IMR-90 (cell line): ENCODE measurements at regions not wholly inside any gene's neighbourhood (a gene's known extent, or its start where the extent isn't known, plus 50 kb on each side); places are given as distances from the start of the nearest gene placed in this dataset.

Experiments
- ATAC-seq: fragments of 200-7000 bp; cut with Tn5 transposase; 2 replicates; pipeline ENCODE4 v1.9.1; 2020; ENCODE audit warnings: low read depth, mild to moderate bottlenecking, moderate library complexity
- BruUV-seq: library from RNA; stranded (reverse); fragments of 400-500 nt; replicated peaks from 2 replicates; lab custom pipeline; 2021; lab: Mats Ljungman, UMichigan
- CTCF ChIA-PET: fragments of 300-600 bp; formaldehyde crosslinking; extraction: SDS; loops from one replicate; lab custom pipeline; 2021; ENCODE audit warnings: antibody characterized with exemption; lab: Yijun Ruan, JAX
- POLR2A ChIA-PET: fragments of 300-600 bp; sonication (Branson Sonifier 250); formaldehyde crosslinking; loops from one replicate; lab custom pipeline; 2022; ENCODE audit warnings: antibody characterized with exemption; ENCODE audit not compliant: unreplicated experiment; lab: Charles Lee
- DNase-seq: peaks from one replicate; pipeline ENCODE4 v3.0.0; 2013
- H2AFZ ChIP-seq: replicated peaks from 2 replicates; pipeline ENCODE3; 2013; ENCODE audit warnings: low read length, mild to moderate bottlenecking; ENCODE audit not compliant: poor library complexity
- H2AK5ac ChIP-seq: 2 replicates; pipeline ENCODE4 v1.6.1; 2013; ENCODE audit warnings: low read depth, low read length, inconsistent platforms
- H2AK9ac ChIP-seq: replicated peaks from 2 replicates; pipeline ENCODE3; 2013; ENCODE audit warnings: mild to moderate bottlenecking, low read depth, low read length, moderate library complexity; ENCODE audit not compliant: poor library complexity
- H2BK120ac ChIP-seq: 2 replicates; pipeline ENCODE4 v1.6.1; 2013; ENCODE audit warnings: low read depth, low read length, inconsistent platforms
- H2BK15ac ChIP-seq: 3 replicates; pipeline ENCODE4 v1.6.1; 2013; ENCODE audit warnings: low read depth, low read length, inconsistent platforms
- H2BK20ac ChIP-seq: 2 replicates; pipeline ENCODE4 v1.6.1; 2013; ENCODE audit warnings: low read depth, mild to moderate bottlenecking, inconsistent platforms, low read length, moderate library complexity
- H2BK5ac ChIP-seq: 2 replicates; pipeline ENCODE4 v1.6.1; 2013; ENCODE audit warnings: mild to moderate bottlenecking, low read depth, low read length, inconsistent platforms; ENCODE audit not compliant: poor library complexity, severe bottlenecking
- H3K14ac ChIP-seq: replicated peaks from 2 replicates; pipeline ENCODE4 v1.6.1; 2013; ENCODE audit warnings: low read depth, low read length, inconsistent platforms
- H3K18ac ChIP-seq: 2 replicates; pipeline ENCODE4 v1.6.1; 2013; ENCODE audit warnings: low read depth, low read length, control low read depth
- H3K23ac ChIP-seq: 2 replicates; pipeline ENCODE4 v1.6.1; 2013; ENCODE audit warnings: low read depth, low read length, inconsistent platforms
- H3K27ac ChIP-seq: 2 replicates; pipeline ENCODE4 v1.5.1; 2013; ENCODE audit warnings: mild to moderate bottlenecking, control low read depth, low read length; ENCODE audit not compliant: insufficient read depth
- H3K27me3 ChIP-seq: 2 replicates; pipeline ENCODE4 v1.6.1; 2013; ENCODE audit warnings: low read length; ENCODE audit not compliant: control insufficient read depth, insufficient read depth
- H3K36me3 ChIP-seq: 2 replicates; pipeline ENCODE4 v1.6.1; 2013; ENCODE audit warnings: low read length, mixed read lengths; ENCODE audit not compliant: control insufficient read depth, insufficient read depth
- H3K4ac ChIP-seq: 2 replicates; pipeline ENCODE4 v1.6.1; 2013; ENCODE audit warnings: low read depth, low read length, inconsistent platforms
- H3K4me1 ChIP-seq: 2 replicates; pipeline ENCODE4 v1.6.1; 2013; ENCODE audit warnings: low read length, mixed read lengths; ENCODE audit not compliant: control insufficient read depth, insufficient read depth
- H3K4me2 ChIP-seq: 2 replicates; pipeline ENCODE4 v1.6.1; 2013; ENCODE audit warnings: low read depth, mild to moderate bottlenecking, control low read depth, low read length, moderate library complexity
- H3K4me3 ChIP-seq: 2 replicates; pipeline ENCODE4 v1.5.1; 2013; ENCODE audit warnings: low read depth, mild to moderate bottlenecking, control low read depth, low read length, moderate library complexity; ENCODE audit not compliant: insufficient read depth
- H3K56ac ChIP-seq: 2 replicates; pipeline ENCODE4 v1.6.1; 2013; ENCODE audit warnings: low read length, inconsistent platforms; ENCODE audit not compliant: insufficient read depth; ENCODE audit errors: extremely low read depth
- H3K79me1 ChIP-seq, 2 experiments: 2 replicates each; pipeline ENCODE4 v1.6.1; 2013; ENCODE audit warnings: low read length in 2 of 2, inconsistent platforms in 1 of 2, low read depth in 1 of 2
- H3K9ac ChIP-seq: 2 replicates; pipeline ENCODE4 v1.6.1; 2013; ENCODE audit warnings: low read depth, low read length, control low read depth
- H3K9me1 ChIP-seq: 2 replicates; pipeline ENCODE4 v1.6.1; 2013; ENCODE audit warnings: low read length, inconsistent platforms; ENCODE audit not compliant: insufficient read depth
- H3K9me3 ChIP-seq: 2 replicates; pipeline ENCODE4 v1.6.1; 2013; ENCODE audit warnings: low read length; ENCODE audit not compliant: control insufficient read depth, insufficient read depth
- H4K20me1 ChIP-seq: 2 replicates; pipeline ENCODE4 v1.6.1; 2013; ENCODE audit warnings: low read length, inconsistent platforms; ENCODE audit not compliant: insufficient read depth
- H4K5ac ChIP-seq: 2 replicates; pipeline ENCODE4 v1.6.1; 2013; ENCODE audit warnings: mild to moderate bottlenecking, low read depth, low read length, control low read depth
- H4K8ac ChIP-seq, 2 experiments: 2 replicates each; pipeline ENCODE4 v1.6.1; 2013; ENCODE audit warnings: low read depth in 2 of 2, low read length in 2 of 2, control low read depth in 1 of 2, inconsistent platforms in 1 of 2
- H4K91ac ChIP-seq: 2 replicates; pipeline ENCODE4 v1.6.1; 2013; ENCODE audit warnings: low read depth, low read length, inconsistent platforms; ENCODE audit not compliant: insufficient read depth
- BHLHE40 ChIP-seq: fragments of 150-350 bp; IDR thresholded peaks from 2 replicates; pipeline ENCODE4 v1.6.1; 2016; ENCODE audit warnings: mild to moderate bottlenecking, low read depth, low read length
- CEBPB ChIP-seq: IDR thresholded peaks from 2 replicates; pipeline ENCODE4 v1.6.1; 2012; ENCODE audit warnings: low read depth, low read length, improper control_type of control experiment
- CHD1 ChIP-seq: IDR thresholded peaks from 2 replicates; pipeline ENCODE4 v1.6.1; 2012; ENCODE audit warnings: low read depth, low read length, improper control_type of control experiment
- MAFK ChIP-seq: IDR thresholded peaks from 2 replicates; pipeline ENCODE4 v1.6.1; 2012; ENCODE audit warnings: low read depth, low read length, improper control_type of control experiment
- MAZ ChIP-seq: IDR thresholded peaks from 2 replicates; pipeline ENCODE4 v1.6.1; 2012; ENCODE audit warnings: low read depth, mild to moderate bottlenecking, low read length, improper control_type of control experiment, moderate library complexity, borderline replicate concordance
- MXI1 ChIP-seq: IDR thresholded peaks from 2 replicates; pipeline ENCODE4 v1.6.1; 2012; ENCODE audit warnings: low read depth, mild to moderate bottlenecking, low read length, moderate library complexity, borderline replicate concordance
- POLR2A ChIP-seq: IDR thresholded peaks from 2 replicates; pipeline ENCODE4 v1.6.1; 2012; ENCODE audit warnings: mild to moderate bottlenecking, low read depth, low read length
- RAD21 ChIP-seq: IDR thresholded peaks from 2 replicates; pipeline ENCODE4 v1.6.1; 2012; ENCODE audit warnings: low read length, improper control_type of control experiment
- RCOR1 ChIP-seq: IDR thresholded peaks from 2 replicates; pipeline ENCODE4 v1.6.1; 2012; ENCODE audit warnings: mild to moderate bottlenecking, low read length, improper control_type of control experiment; ENCODE audit not compliant: insufficient replicate concordance
- RFX5 ChIP-seq: IDR thresholded peaks from 2 replicates; pipeline ENCODE4 v1.8.0; 2012; ENCODE audit warnings: low read depth, mild to moderate bottlenecking, low read length, moderate library complexity
- SMC3 ChIP-seq: fragments of 150-350 bp; IDR thresholded peaks from 2 replicates; pipeline ENCODE4 v1.6.1; 2016; ENCODE audit warnings: low read depth, mild to moderate bottlenecking, antibody characterized with exemption, low read length, moderate library complexity
- USF2 ChIP-seq: fragments of 150-350 bp; IDR thresholded peaks from 2 replicates; pipeline ENCODE4 v1.6.1; 2017; ENCODE audit warnings: mild to moderate bottlenecking, antibody characterized with exemption, low read length, low read depth
- WGBS, 2 experiments: methylation state at CpG; one replicate each; pipeline versions ENCODE4 v1.1.5 to v1.1.7; 2013; ENCODE audit warnings: missing lambda C conversion rate in 2 of 2; ENCODE audit not compliant: insufficient read length in 1 of 2; ENCODE audit errors: extremely low coverage in 2 of 2; 5-methylcytosine and 5-hydroxymethylcytosine counted together
- dilution Hi-C: fragments of 300-500 bp; cut with HindIII; formaldehyde crosslinking; loops from one replicate; pipeline ENCODE4 v1.14.3; 2018; ENCODE audit warnings: low sequenced_read_pairs; ENCODE audit not compliant: unreplicated experiment
- in situ Hi-C: fragments of 300-500 bp; cut with MboI; formaldehyde crosslinking; loops from 3 replicates; pipeline ENCODE4 v1.14.3; 2019; ENCODE audit warnings: low sequenced_read_pairs, inconsistent platforms, mixed read lengths
- intact Hi-C: fragments of 100-400 bp; cut with micrococcal nuclease; formaldehyde crosslinking; loops from 2 replicates; pipeline ENCODE4 v1.10.0; 2022
- TF ChIP-seq, protein P1 (sequence below): conservative IDR thresholded peaks from 2 replicates; pipeline ENCODE4 v1.5.1; 2012; ENCODE audit warnings: mild to moderate bottlenecking, low read depth, low read length, improper control_type of control experiment
- TF ChIP-seq, protein P2 (sequence below): fragments of 150-350 bp; IDR thresholded peaks from 2 replicates; pipeline ENCODE4 v1.6.1; 2016; ENCODE audit warnings: low read depth, mild to moderate bottlenecking, low read length, moderate library complexity, borderline replicate concordance

DNA sequence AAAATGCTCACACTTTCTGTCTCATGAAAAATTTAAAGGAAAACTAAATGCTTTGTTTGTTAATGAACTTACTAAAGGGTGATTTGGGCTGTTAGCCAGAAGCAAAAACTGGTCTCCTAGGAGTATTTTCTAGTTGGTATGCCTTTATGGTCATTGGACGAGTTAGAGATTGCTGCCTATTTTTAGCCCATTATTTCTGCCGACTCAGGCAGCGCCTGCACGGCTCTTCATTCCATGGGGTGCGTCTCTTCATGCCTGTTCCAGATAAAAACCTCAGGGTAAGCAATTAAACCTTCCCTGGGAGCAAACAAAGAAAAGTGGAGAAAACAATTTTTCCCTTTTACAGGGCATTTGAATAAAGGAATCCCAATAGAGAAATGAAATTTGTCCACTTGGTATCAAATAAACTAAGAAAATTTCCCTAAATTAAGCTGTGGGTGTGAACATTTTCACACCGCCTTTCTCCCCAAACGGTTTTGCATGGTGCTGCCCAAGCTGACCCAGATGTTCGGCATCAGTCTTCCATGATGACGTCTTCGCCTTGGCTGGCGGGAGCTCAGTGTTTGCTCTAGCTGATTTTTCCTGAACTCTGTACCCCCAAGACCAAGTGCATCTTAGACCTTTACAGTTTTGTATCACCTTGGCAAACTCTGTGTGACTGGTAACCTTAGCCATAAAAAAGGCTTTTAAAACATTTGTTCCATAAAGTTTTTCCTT lies 61.7 kb upstream of the ADGRG2 start:
- H3K9me3 ChIP-seq, result no peaks in the 10 kb centered on the region
- intact Hi-C loops, result no loop called here
- no peaks in the 10 kb centered on the region for H4K20me1 ChIP-seq
- H2AK5ac ChIP-seq, result no peak overlapping the region
- H2BK5ac ChIP-seq, result no peak overlapping the region
- H2AFZ ChIP-seq, result no peak overlapping the region
- BruUV-seq, result no TSS peak
- DNase-seq, result no peak
- no peak overlapping the region for H3K9ac ChIP-seq
- no peak overlapping the region for H3K4me2 ChIP-seq
- no peak overlapping the region for H3K14ac ChIP-seq
- H3K27ac ChIP-seq, result no peak overlapping the region
- 69% methylated on average over 5 of the region's 11 CpGs; no CpG with 5 or more reads in 1 of the 2 experiments for WGBS, 2 experiments
- no peak overlapping the region for H2BK15ac ChIP-seq
- no peak overlapping the region for H4K91ac ChIP-seq
- dilution Hi-C loops, result no loop called here
- no peak overlapping the region for H3K56ac ChIP-seq
- no peaks in the 10 kb centered on the region for H3K36me3 ChIP-seq
- no peaks in the 10 kb centered on the region for H3K27me3 ChIP-seq
- in situ Hi-C loops, result no loop called here
- no peak overlapping the region for H4K8ac ChIP-seq
- no peak overlapping the region for H2AK9ac ChIP-seq
- ChIA-PET CTCF (no interaction called here), POLR2A (no interaction called here)
- no peaks in the 10 kb centered on the region for H3K4me1 ChIP-seq
- no peak overlapping the region for H3K23ac ChIP-seq
- H2BK120ac ChIP-seq, result no peak overlapping the region
- no peak for ATAC-seq
- H3K79me1 ChIP-seq, result no peaks in the 10 kb centered on the region
- TF ChIP-seq MAZ (no peak), POLR2A (no peak), RAD21 (no peak), CHD1 (no peak), BHLHE40 (no peak), SMC3 (no peak), MXI1 (no peak), MAFK (no peak), RFX5 (no peak), USF2 (no peak), CEBPB (no peak), RCOR1 (no peak)
- TF ChIP-seq, protein P1, sequence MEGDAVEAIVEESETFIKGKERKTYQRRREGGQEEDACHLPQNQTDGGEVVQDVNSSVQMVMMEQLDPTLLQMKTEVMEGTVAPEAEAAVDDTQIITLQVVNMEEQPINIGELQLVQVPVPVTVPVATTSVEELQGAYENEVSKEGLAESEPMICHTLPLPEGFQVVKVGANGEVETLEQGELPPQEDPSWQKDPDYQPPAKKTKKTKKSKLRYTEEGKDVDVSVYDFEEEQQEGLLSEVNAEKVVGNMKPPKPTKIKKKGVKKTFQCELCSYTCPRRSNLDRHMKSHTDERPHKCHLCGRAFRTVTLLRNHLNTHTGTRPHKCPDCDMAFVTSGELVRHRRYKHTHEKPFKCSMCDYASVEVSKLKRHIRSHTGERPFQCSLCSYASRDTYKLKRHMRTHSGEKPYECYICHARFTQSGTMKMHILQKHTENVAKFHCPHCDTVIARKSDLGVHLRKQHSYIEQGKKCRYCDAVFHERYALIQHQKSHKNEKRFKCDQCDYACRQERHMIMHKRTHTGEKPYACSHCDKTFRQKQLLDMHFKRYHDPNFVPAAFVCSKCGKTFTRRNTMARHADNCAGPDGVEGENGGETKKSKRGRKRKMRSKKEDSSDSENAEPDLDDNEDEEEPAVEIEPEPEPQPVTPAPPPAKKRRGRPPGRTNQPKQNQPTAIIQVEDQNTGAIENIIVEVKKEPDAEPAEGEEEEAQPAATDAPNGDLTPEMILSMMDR, result no peak
- TF ChIP-seq, protein P2, sequence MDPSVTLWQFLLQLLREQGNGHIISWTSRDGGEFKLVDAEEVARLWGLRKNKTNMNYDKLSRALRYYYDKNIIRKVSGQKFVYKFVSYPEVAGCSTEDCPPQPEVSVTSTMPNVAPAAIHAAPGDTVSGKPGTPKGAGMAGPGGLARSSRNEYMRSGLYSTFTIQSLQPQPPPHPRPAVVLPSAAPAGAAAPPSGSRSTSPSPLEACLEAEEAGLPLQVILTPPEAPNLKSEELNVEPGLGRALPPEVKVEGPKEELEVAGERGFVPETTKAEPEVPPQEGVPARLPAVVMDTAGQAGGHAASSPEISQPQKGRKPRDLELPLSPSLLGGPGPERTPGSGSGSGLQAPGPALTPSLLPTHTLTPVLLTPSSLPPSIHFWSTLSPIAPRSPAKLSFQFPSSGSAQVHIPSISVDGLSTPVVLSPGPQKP, result no peak
- no peak overlapping the region for H3K4me3 ChIP-seq
- no peak overlapping the region for H3K4ac ChIP-seq
- H3K18ac ChIP-seq, result no peak overlapping the region
- no peak overlapping the region for H4K5ac ChIP-seq
- H3K9me1 ChIP-seq, result no peaks in the 10 kb centered on the region
- H2BK20ac ChIP-seq, result no peak overlapping the region
